Mesenchymal stem cell (in vitro differentiated cells and primary cell): ENCODE measurements at regions not wholly inside any gene's neighbourhood (a gene's known extent, or its start where the extent isn't known, plus 50 kb on each side); places are given as distances from the start of the nearest gene placed in this dataset.

Experiments
- DNase-seq: peaks from one replicate; pipeline ENCODE4 v3.0.0-alpha.2; 2013
- H2AFZ ChIP-seq: one replicate; pipeline ENCODE4 v1.6.1; 2013; ENCODE audit warnings: low read depth, mild to moderate bottlenecking, control low read depth, inconsistent platforms, low read length, moderate library complexity
- H2AK5ac ChIP-seq: 2 replicates; pipeline ENCODE4 v1.6.1; 2013; ENCODE audit warnings: low read length, moderate library complexity, mild to moderate bottlenecking, inconsistent platforms; ENCODE audit not compliant: severe bottlenecking
- H2BK120ac ChIP-seq: one replicate; pipeline ENCODE4 v1.6.1; 2013; ENCODE audit warnings: low read depth, mild to moderate bottlenecking, inconsistent platforms, low read length, moderate library complexity
- H2BK12ac ChIP-seq, 2 experiments: one replicate each; pipeline ENCODE4 v1.6.1; 2013; ENCODE audit warnings: inconsistent platforms in 2 of 2, low read length in 2 of 2, mild to moderate bottlenecking in 2 of 2, moderate library complexity in 2 of 2, control low read depth in 1 of 2
- H2BK15ac ChIP-seq: one replicate; pipeline ENCODE4 v1.6.1; 2013; ENCODE audit warnings: mild to moderate bottlenecking, low read depth, inconsistent platforms; ENCODE audit not compliant: poor library complexity, severe bottlenecking
- H2BK5ac ChIP-seq: 2 replicates; pipeline ENCODE4 v1.6.1; 2013; ENCODE audit warnings: low read depth, mild to moderate bottlenecking, low read length, control low read depth, inconsistent platforms; ENCODE audit not compliant: poor library complexity, severe bottlenecking
- H3K14ac ChIP-seq, 2 experiments: one replicate each; pipeline ENCODE4 v1.6.1; 2013; ENCODE audit warnings: inconsistent platforms in 2 of 2, low read length in 2 of 2, control low read depth in 1 of 2, mild to moderate bottlenecking in 1 of 2, moderate library complexity in 1 of 2
- H3K18ac ChIP-seq, 2 experiments: one replicate each; pipeline ENCODE4 v1.6.1; 2013; ENCODE audit warnings: inconsistent platforms in 2 of 2, low read length in 2 of 2, control low read depth in 1 of 2, low read depth in 1 of 2, mild to moderate bottlenecking in 1 of 2
- H3K23ac ChIP-seq, 2 experiments: one replicate each; pipeline ENCODE4 v1.6.1; 2013; ENCODE audit warnings: inconsistent platforms in 2 of 2, low read length in 2 of 2, mild to moderate bottlenecking in 2 of 2, moderate library complexity in 2 of 2, control low read depth in 1 of 2
- H3K27ac ChIP-seq: 2 replicates; pipeline ENCODE4 v1.5.1; 2013; ENCODE audit warnings: mild to moderate bottlenecking, moderate library complexity, low read length, control low read depth, inconsistent platforms; ENCODE audit not compliant: poor library complexity, severe bottlenecking
- H3K27me3 ChIP-seq, 2 experiments: 2 replicates each; pipeline versions ENCODE4 v1.6.1 to v1.7.0; 2013; ENCODE audit warnings: low read length in 2 of 2, mild to moderate bottlenecking in 2 of 2, moderate library complexity in 2 of 2, control low read depth in 1 of 2, inconsistent platforms in 1 of 2; ENCODE audit not compliant: control insufficient read depth in 1 of 2, insufficient read depth in 1 of 2
- H3K36me3 ChIP-seq, 2 experiments: 2 replicates each; pipeline versions ENCODE4 v1.6.1 to v1.7.0; 2013; ENCODE audit warnings: low read length in 2 of 2, control low read depth in 1 of 2, inconsistent platforms in 1 of 2, low read depth in 1 of 2, mild to moderate bottlenecking in 1 of 2; ENCODE audit not compliant: insufficient read depth in 2 of 2, control insufficient read depth in 1 of 2
- H3K4ac ChIP-seq, 2 experiments: one replicate each; pipeline ENCODE4 v1.6.1; 2013; ENCODE audit warnings: inconsistent platforms in 2 of 2, low read length in 2 of 2, mild to moderate bottlenecking in 2 of 2, moderate library complexity in 2 of 2, control low read depth in 1 of 2, low read depth in 1 of 2
- H3K4me1 ChIP-seq: 2 replicates; pipeline ENCODE4 v1.6.1; 2013; ENCODE audit warnings: low read depth, low read length, control low read depth; ENCODE audit not compliant: control insufficient read depth, insufficient read depth
- H3K4me2 ChIP-seq: 2 replicates; pipeline ENCODE4 v1.6.1; 2013; ENCODE audit warnings: low read length, mild to moderate bottlenecking, inconsistent platforms; ENCODE audit not compliant: poor library complexity, severe bottlenecking
- H3K4me3 ChIP-seq, 2 experiments: 2 replicates each; pipeline versions ENCODE4 v1.5.1 to v1.7.0; 2013; ENCODE audit warnings: low read length in 2 of 2, mild to moderate bottlenecking in 2 of 2, control low read depth in 1 of 2, low read depth in 1 of 2; ENCODE audit not compliant: insufficient read depth in 1 of 2
- H3K79me1 ChIP-seq: replicated peaks from 2 replicates; pipeline ENCODE4 v1.6.1; 2013; ENCODE audit warnings: mild to moderate bottlenecking, control low read depth, low read length, inconsistent platforms; ENCODE audit not compliant: poor library complexity, severe bottlenecking
- H3K9ac ChIP-seq: 2 replicates; pipeline ENCODE4 v1.7.0; 2013; ENCODE audit warnings: mild to moderate bottlenecking, low read length, moderate library complexity
- H3K9me3 ChIP-seq: 2 replicates; pipeline ENCODE4 v1.7.0; 2013; ENCODE audit warnings: mild to moderate bottlenecking, low read length; ENCODE audit not compliant: control insufficient read depth
- H4K8ac ChIP-seq: one replicate; pipeline ENCODE4 v1.6.1; 2013; ENCODE audit warnings: inconsistent platforms, mild to moderate bottlenecking, low read length, moderate library complexity
- H4K91ac ChIP-seq: one replicate; pipeline ENCODE4 v1.6.1; 2013; ENCODE audit warnings: mild to moderate bottlenecking, low read length, inconsistent platforms
- WGBS: methylation state at CpG from one replicate; pipeline ENCODE4 v1.1.7; 2013; ENCODE audit warnings: mixed read lengths; 5-methylcytosine and 5-hydroxymethylcytosine counted together

- DNase-seq, result peak; percentile 56
- Histone ChIP-seq H2AK5ac (no peak overlapping the region), H3K4me2 (no peak overlapping the region), H3K4me1 (peaks cover 3% of the 10 kb centered on the region), H3K9ac (peak overlapping the region; percentile 83), H3K36me3 (no peaks in the 10 kb centered on the region), H4K91ac (no peak overlapping the region), H3K18ac (no peak overlapping the region), H3K4me3 (no peak overlapping the region), H2BK15ac (no peak overlapping the region), H3K23ac (no peak overlapping the region), H3K27ac (peak overlapping the region; percentile 29), H3K14ac (no peak overlapping the region), H2BK12ac (no peak overlapping the region), H2BK5ac (no peak overlapping the region), H3K27me3 (no peaks in the 10 kb centered on the region), H4K8ac (no peak overlapping the region), H2AFZ (no peak overlapping the region), H3K79me1 (no peaks in the 10 kb centered on the region), H3K4ac (no peak overlapping the region), H3K9me3 (peaks cover 9% of the 10 kb centered on the region), H2BK120ac (no peak overlapping the region)
These were observed 191.1 kb upstream of the NEIL3 start for GRCh38 chr4:177118596-177118995.

- Histone ChIP-seq H2BK15ac (no peak overlapping the region), H3K4ac (no peak overlapping the region), H3K23ac (no peak overlapping the region), H3K79me1 (no peaks in the 10 kb centered on the region), H3K18ac (no peak overlapping the region), H2AK5ac (no peak overlapping the region), H4K91ac (no peak overlapping the region), H3K4me3 (no peak overlapping the region), H3K4me2 (no peak overlapping the region), H3K27ac (no peak overlapping the region), H2BK12ac (no peak overlapping the region), H2BK120ac (no peak overlapping the region), H3K9ac (peak overlapping the region; percentile 83), H3K14ac (no peak overlapping the region), H4K8ac (no peak overlapping the region), H3K27me3 (no peaks in the 10 kb centered on the region), H2BK5ac (no peak overlapping the region), H2AFZ (no peak overlapping the region), H3K9me3 (peaks cover 9% of the 10 kb centered on the region), H3K36me3 (no peaks in the 10 kb centered on the region), H3K4me1 (peaks cover 3% of the 10 kb centered on the region)
- DNase-seq, result no peak
- WGBS, result no CpG with 5 or more reads among the region's 1 CpG
These were observed 190.6 kb upstream of the NEIL3 start for GRCh38 chr4:177119021-177119471.

- no peak overlapping the region for H4K91ac ChIP-seq
- WGBS, result 89% methylated on average over 3 of the region's 3 CpGs
- H3K9me3 ChIP-seq, result peaks cover 9% of the 10 kb centered on the region
- DNase-seq, result no peak
- no peak overlapping the region for H3K14ac ChIP-seq
- no peak overlapping the region for H3K27ac ChIP-seq
- H4K8ac ChIP-seq, result no peak overlapping the region
- H3K4me1 ChIP-seq, result peaks cover 3% of the 10 kb centered on the region
- H3K4me3 ChIP-seq, result peak overlapping the region in 1 of 2 experiments; percentile 41
- H2BK5ac ChIP-seq, result no peak overlapping the region
- no peaks in the 10 kb centered on the region for H3K79me1 ChIP-seq
- no peak overlapping the region for H3K23ac ChIP-seq
- H2BK15ac ChIP-seq, result no peak overlapping the region
- peak overlapping the region; percentile 83 for H3K9ac ChIP-seq
- H2BK12ac ChIP-seq, result no peak overlapping the region
- H3K18ac ChIP-seq, result no peak overlapping the region
- no peak overlapping the region for H2AFZ ChIP-seq
- no peaks in the 10 kb centered on the region for H3K36me3 ChIP-seq
- H3K4ac ChIP-seq, result no peak overlapping the region
- no peak overlapping the region for H2AK5ac ChIP-seq
- no peak overlapping the region for H2BK120ac ChIP-seq
- H3K27me3 ChIP-seq, result no peaks in the 10 kb centered on the region
- H3K4me2 ChIP-seq, result no peak overlapping the region
These were observed 190.0 kb upstream of the NEIL3 start for GRCh38 chr4:177119691-177120090.

GRCh38 chr4:177123811-177124210, 185.9 kb upstream of the NEIL3 start:
- H2BK12ac ChIP-seq, result no peak overlapping the region
- no peaks in the 10 kb centered on the region for H3K4me1 ChIP-seq
- no peaks in the 10 kb centered on the region for H3K27me3 ChIP-seq
- DNase-seq, result no peak
- no peak overlapping the region for H4K91ac ChIP-seq
- no peaks in the 10 kb centered on the region for H3K79me1 ChIP-seq
- H3K14ac ChIP-seq, result no peak overlapping the region
- H3K18ac ChIP-seq, result no peak overlapping the region
- no peak overlapping the region for H3K4ac ChIP-seq
- H3K4me2 ChIP-seq, result no peak overlapping the region
- H2BK15ac ChIP-seq, result no peak overlapping the region
- H2AK5ac ChIP-seq, result no peak overlapping the region
- no peak overlapping the region for H3K27ac ChIP-seq
- WGBS, result 77% methylated on average over 2 of the region's 2 CpGs
- no peak overlapping the region for H3K9ac ChIP-seq
- no peak overlapping the region for H3K4me3 ChIP-seq
- no peak overlapping the region for H2BK120ac ChIP-seq
- H3K36me3 ChIP-seq, result no peaks in the 10 kb centered on the region
- no peak overlapping the region for H4K8ac ChIP-seq
- H3K9me3 ChIP-seq, result peaks cover 23% of the 10 kb centered on the region
- H2AFZ ChIP-seq, result no peak overlapping the region
- no peak overlapping the region for H2BK5ac ChIP-seq
- no peak overlapping the region for H3K23ac ChIP-seq
